ENCODE measurements at regions not wholly inside any gene's neighbourhood (a gene's known extent, or its start where the extent isn't known, plus 50 kb on each side); places are given as distances from the start of the nearest gene placed in this dataset.

- DNase-seq, result no peak
- Histone ChIP-seq H3K27me3 (peaks cover 2% of the 10 kb centered on the region; the same call in 1 of the 2 replicates), H3K9me3 (peaks cover 20% of the 10 kb centered on the region), H3K36me3 (no peaks in the 10 kb centered on the region), H3K4me3 (no peak overlapping the region)
These were observed 320.2 kb downstream of the NFIB start for GRCh38 chr9:13993632-13994185.

- H3K9me3 ChIP-seq, result peaks cover 17% of the 10 kb centered on the region
- no peak for DNase-seq
- no peaks in the 10 kb centered on the region for H3K36me3 ChIP-seq
- peaks cover 2% of the 10 kb centered on the region; the same call in 1 of the 2 replicates for H3K27me3 ChIP-seq
- H3K4me3 ChIP-seq, result no peak overlapping the region
These were observed 321.5 kb downstream of the NFIB start for GRCh38 chr9:13992138-13993088.

GRCh38 chr9:13991395-13991794, 322.5 kb downstream of the NFIB start:
- Histone ChIP-seq H3K27me3 (peaks cover 2% of the 10 kb centered on the region; the same call in 1 of the 2 replicates), H3K9me3 (peaks cover 12% of the 10 kb centered on the region), H3K4me3 (no peak overlapping the region), H3K36me3 (no peaks in the 10 kb centered on the region)
- DNase-seq, result no peak

- no peaks in the 10 kb centered on the region for H3K36me3 ChIP-seq
- H3K4me3 ChIP-seq, result no peak overlapping the region
- peaks cover 2% of the 10 kb centered on the region; the same call in 1 of the 2 replicates for H3K27me3 ChIP-seq
- DNase-seq, result no peak
- H3K9me3 ChIP-seq, result peaks cover 10% of the 10 kb centered on the region; the same call in 1 of the 2 replicates
These were observed 322.9 kb downstream of the NFIB start for GRCh38 chr9:13990994-13991393.

- no peak for DNase-seq
- Histone ChIP-seq H3K36me3 (no peaks in the 10 kb centered on the region), H3K27me3 (peaks cover 2% of the 10 kb centered on the region; the same call in 1 of the 2 replicates), H3K4me3 (no peak overlapping the region), H3K9me3 (peaks cover 15% of the 10 kb centered on the region)
These were observed 323.6 kb downstream of the NFIB start for GRCh38 chr9:13990331-13990730.

GRCh38 chr9:13988944-13989343, 325.0 kb downstream of the NFIB start:
- Histone ChIP-seq H3K27me3 (peaks cover 2% of the 10 kb centered on the region; the same call in 1 of the 2 replicates), H3K9me3 (peaks cover 15% of the 10 kb centered on the region), H3K4me3 (no peak overlapping the region), H3K36me3 (no peaks in the 10 kb centered on the region)
- DNase-seq, result no peak

- no peaks in the 10 kb centered on the region for H3K36me3 ChIP-seq
- peaks cover 8% of the 10 kb centered on the region for H3K9me3 ChIP-seq
- no peak overlapping the region for H3K4me3 ChIP-seq
- 0 out of 2 replicates have a peak, but pooled peaks cover 2% of the 10 kb centered on the region for H3K27me3 ChIP-seq
- no peak for DNase-seq
These were observed 330.3 kb downstream of the NFIB start for GRCh38 chr9:13983607-13984006.

GRCh38 chr9:13979941-13980318, 334.0 kb downstream of the NFIB start:
- no peak overlapping the region for H3K4me3 ChIP-seq
- H3K36me3 ChIP-seq, result no peaks in the 10 kb centered on the region
- H3K27me3 ChIP-seq, result 0 out of 2 replicates have a peak, but pooled peaks cover 2% of the 10 kb centered on the region
- H3K9me3 ChIP-seq, result peaks cover under 1% of the 10 kb centered on the region
- DNase-seq, result no peak

GRCh38 chr9:13975611-13976290, 338.2 kb downstream of the NFIB start:
- Histone ChIP-seq H3K27me3 (no peaks in the 10 kb centered on the region), H3K4me3 (no peak overlapping the region), H3K9me3 (no peaks in the 10 kb centered on the region), H3K36me3 (no peaks in the 10 kb centered on the region)
- DNase-seq, result no peak

- Histone ChIP-seq H3K36me3 (no peaks in the 10 kb centered on the region), H3K4me3 (no peak overlapping the region), H3K9me3 (no peaks in the 10 kb centered on the region), H3K27me3 (no peaks in the 10 kb centered on the region)
- DNase-seq, result no peak
These were observed 339.1 kb downstream of the NFIB start for GRCh38 chr9:13974891-13975290.

GRCh38 chr9:13971966-13972655, 341.8 kb downstream of the NFIB start:
- no peaks in the 10 kb centered on the region for H3K36me3 ChIP-seq
- no peak for DNase-seq
- no peaks in the 10 kb centered on the region for H3K9me3 ChIP-seq

GRCh38 chr9:13971415-13971814, 342.5 kb downstream of the NFIB start:
- Histone ChIP-seq H3K4me3 (no peak overlapping the region), H3K27me3 (peaks cover 5% of the 10 kb centered on the region; the same call in 1 of the 2 replicates), H3K36me3 (no peaks in the 10 kb centered on the region), H3K9me3 (no peaks in the 10 kb centered on the region)
- DNase-seq, result no peak

More at GRCh38 chr9:13971966-13972655, 341.8 kb downstream of the NFIB start:
- Histone ChIP-seq H3K4me3 (no peak overlapping the region), H3K27me3 (no peaks in the 10 kb centered on the region)

GRCh38 chr9:13970426-13970825, 343.5 kb downstream of the NFIB start:
- no peak for DNase-seq
- no peaks in the 10 kb centered on the region for H3K9me3 ChIP-seq
- H3K27me3 ChIP-seq, result peaks cover 5% of the 10 kb centered on the region; the same call in 1 of the 2 replicates
- no peaks in the 10 kb centered on the region for H3K36me3 ChIP-seq
- H3K4me3 ChIP-seq, result no peak overlapping the region

GRCh38 chr9:13970018-13970417, 343.9 kb downstream of the NFIB start:
- H3K4me3 ChIP-seq, result no peak overlapping the region
- peaks cover 5% of the 10 kb centered on the region; the same call in 1 of the 2 replicates for H3K27me3 ChIP-seq
- DNase-seq, result no peak
- H3K9me3 ChIP-seq, result no peaks in the 10 kb centered on the region
- no peaks in the 10 kb centered on the region for H3K36me3 ChIP-seq

- Histone ChIP-seq H3K9me3 (no peaks in the 10 kb centered on the region), H3K4me3 (no peak overlapping the region), H3K36me3 (no peaks in the 10 kb centered on the region), H3K27me3 (peaks cover 5% of the 10 kb centered on the region; the same call in 1 of the 2 replicates)
- DNase-seq, result no peak
These were observed 346.5 kb downstream of the NFIB start for GRCh38 chr9:13967438-13967837.

- Histone ChIP-seq H3K36me3 (no peaks in the 10 kb centered on the region), H3K4me3 (no peak overlapping the region), H3K9me3 (no peaks in the 10 kb centered on the region), H3K27me3 (peaks cover 5% of the 10 kb centered on the region; the same call in 1 of the 2 replicates)
- no peak for DNase-seq
These were observed 346.9 kb downstream of the NFIB start for GRCh38 chr9:13967011-13967410.

All from MG63 (cell line).